Trophoblast cell (in vitro differentiated cells and primary cell): ENCODE measurements at regions not wholly inside any gene's neighbourhood (a gene's known extent, or its start where the extent isn't known, plus 50 kb on each side); places are given as distances from the start of the nearest gene placed in this dataset.

ENCODE experiments used
- DNase-seq, 2 donors: peaks; one replicate each; pipeline ENCODE4 v3.0.0-alpha.2; 2016
- H2AFZ ChIP-seq: 2 replicates; pipeline ENCODE4 v1.6.1; 2013; ENCODE audit warnings: low read length, moderate library complexity, mild to moderate bottlenecking; ENCODE audit not compliant: insufficient read depth, poor library complexity
- H2AK5ac ChIP-seq: 2 replicates; pipeline ENCODE4 v1.6.1; 2013; ENCODE audit warnings: mild to moderate bottlenecking, low read length
- H2BK120ac ChIP-seq: 2 replicates; pipeline ENCODE4 v1.6.1; 2013; ENCODE audit warnings: low read length, mild to moderate bottlenecking, moderate library complexity; ENCODE audit not compliant: insufficient read depth, poor library complexity
- H2BK12ac ChIP-seq: 2 replicates; pipeline ENCODE4 v1.6.1; 2013; ENCODE audit warnings: mild to moderate bottlenecking, low read length, moderate library complexity
- H2BK5ac ChIP-seq: 2 replicates; pipeline ENCODE4 v1.6.1; 2013; ENCODE audit warnings: low read length, low read depth, moderate library complexity, mild to moderate bottlenecking; ENCODE audit not compliant: poor library complexity
- H3K14ac ChIP-seq: 2 replicates; pipeline ENCODE4 v1.6.1; 2013; ENCODE audit warnings: mild to moderate bottlenecking, low read length
- H3K18ac ChIP-seq: 2 replicates; pipeline ENCODE4 v1.6.1; 2013; ENCODE audit warnings: mild to moderate bottlenecking, low read length
- H3K23ac ChIP-seq: 2 replicates; pipeline ENCODE4 v1.6.1; 2013; ENCODE audit warnings: low read length
- H3K27ac ChIP-seq: 2 replicates; pipeline ENCODE4 v1.5.1; 2013; ENCODE audit warnings: low read depth, mild to moderate bottlenecking, inconsistent platforms, low read length, moderate library complexity
- H3K27me3 ChIP-seq: 2 replicates; pipeline ENCODE4 v1.6.1; 2013; ENCODE audit warnings: inconsistent platforms, mild to moderate bottlenecking, low read length, moderate library complexity; ENCODE audit not compliant: insufficient read depth
- H3K36me3 ChIP-seq, 2 experiments: 1 replicate in 1 of 2; 2 replicates in 1 of 2; pipeline ENCODE4 v1.6.1; 2013; ENCODE audit warnings: low read length in 2 of 2, mild to moderate bottlenecking in 2 of 2, moderate library complexity in 1 of 2; ENCODE audit not compliant: insufficient read depth in 2 of 2, control insufficient read depth in 1 of 2
- H3K4ac ChIP-seq: 2 replicates; pipeline ENCODE4 v1.6.1; 2013; ENCODE audit warnings: low read depth, mild to moderate bottlenecking, low read length, moderate library complexity
- H3K4me1 ChIP-seq, 2 experiments: 1 replicate in 1 of 2; 2 replicates in 1 of 2; pipeline ENCODE4 v1.6.1; 2013; ENCODE audit warnings: low read length in 2 of 2, mild to moderate bottlenecking in 2 of 2, moderate library complexity in 1 of 2; ENCODE audit not compliant: insufficient read depth in 2 of 2, control insufficient read depth in 1 of 2
- H3K4me2 ChIP-seq: 2 replicates; pipeline ENCODE4 v1.6.1; 2013; ENCODE audit warnings: inconsistent platforms, mild to moderate bottlenecking, low read length, moderate library complexity
- H3K4me3 ChIP-seq: 2 replicates; pipeline ENCODE4 v1.5.1; 2013; ENCODE audit warnings: mild to moderate bottlenecking, low read depth, low read length, inconsistent platforms
- H3K79me1 ChIP-seq: one replicate; pipeline ENCODE4 v1.6.1; 2013; ENCODE audit warnings: low read length
- H3K79me2 ChIP-seq: 2 replicates; pipeline ENCODE4 v1.6.1; 2013; ENCODE audit warnings: low read length, mild to moderate bottlenecking; ENCODE audit not compliant: control insufficient read depth, insufficient read depth, poor library complexity
- H3K9ac ChIP-seq: 2 replicates; pipeline ENCODE4 v1.6.1; 2013; ENCODE audit warnings: mild to moderate bottlenecking, low read length
- H3K9me3 ChIP-seq: 2 replicates; pipeline ENCODE4 v1.6.1; 2013; ENCODE audit warnings: low read depth, mild to moderate bottlenecking, control low read depth, inconsistent platforms, low read length; ENCODE audit not compliant: insufficient read depth
- H4K12ac ChIP-seq: 2 replicates; pipeline ENCODE4 v1.6.1; 2013; ENCODE audit warnings: low read depth, mild to moderate bottlenecking, low read length, moderate library complexity
- H4K8ac ChIP-seq: 2 replicates; pipeline ENCODE4 v1.6.1; 2013; ENCODE audit warnings: low read depth, mild to moderate bottlenecking, low read length, moderate library complexity
- H4K91ac ChIP-seq: one replicate; pipeline ENCODE4 v1.6.1; 2013; ENCODE audit warnings: low read depth, mild to moderate bottlenecking, low read length, moderate library complexity
- WGBS: extraction: QIAGEN DNeasy Blood & Tissue Kit; methylation state at CpG from one replicate; pipeline ENCODE4 v1.1.7; 2013; ENCODE audit warnings: missing lambda C conversion rate; ENCODE audit not compliant: insufficient read length, insufficient coverage; ENCODE audit errors: extremely low coverage; 5-methylcytosine and 5-hydroxymethylcytosine counted together

DNA sequence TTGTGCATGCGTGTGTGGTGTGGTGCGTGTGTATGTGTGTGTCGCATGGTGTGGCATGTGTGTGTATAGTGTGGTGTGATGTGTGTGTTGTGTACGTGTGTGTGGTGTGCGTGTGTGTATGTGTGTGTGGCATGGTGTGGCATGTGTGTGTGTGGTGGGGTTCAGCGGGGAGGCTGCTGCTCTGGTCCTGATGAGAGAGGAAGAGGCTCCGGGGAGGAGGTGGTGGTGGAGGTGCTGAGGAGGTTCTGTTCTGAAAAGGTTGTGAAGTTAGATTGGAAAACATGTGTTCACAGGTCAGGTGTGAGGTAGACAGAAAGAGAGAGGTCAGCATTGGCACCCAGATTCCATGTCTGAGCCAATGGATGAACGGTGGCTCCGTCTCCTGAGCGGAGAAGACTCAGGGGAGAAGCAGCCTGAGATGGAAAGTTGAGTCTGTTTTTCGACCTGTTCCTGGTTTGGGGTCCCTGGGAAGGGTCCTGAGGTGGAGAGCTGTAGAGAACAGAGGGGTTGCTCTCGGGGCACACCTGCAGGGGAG, 67.2 kb upstream of the HDAC4 start:
- Histone ChIP-seq H3K4ac (no peak overlapping the region), H3K36me3 (no peaks in the 10 kb centered on the region), H3K79me2 (no peaks in the 10 kb centered on the region), H3K18ac (no peak overlapping the region), H3K23ac (no peak overlapping the region), H2BK5ac (no peak overlapping the region), H3K27me3 (no peaks in the 10 kb centered on the region), H3K4me3 (peak overlapping the region; percentile 45), H2AFZ (no peak overlapping the region), H3K27ac (no peak overlapping the region), H3K14ac (no peak overlapping the region), H4K8ac (no peak overlapping the region), H4K91ac (no peak overlapping the region), H3K9me3 (peaks cover 37% of the 10 kb centered on the region), H2BK12ac (no peak overlapping the region), H2AK5ac (no peak overlapping the region), H2BK120ac (no peak overlapping the region), H3K4me2 (no peak overlapping the region), H3K9ac (no peak overlapping the region), H3K79me1 (no peaks in the 10 kb centered on the region), H4K12ac (no peak overlapping the region), H3K4me1 (no peaks in the 10 kb centered on the region)
- DNase-seq = no peak
- 100% methylated on average over 1 of the region's 12 CpGs for WGBS

DNA sequence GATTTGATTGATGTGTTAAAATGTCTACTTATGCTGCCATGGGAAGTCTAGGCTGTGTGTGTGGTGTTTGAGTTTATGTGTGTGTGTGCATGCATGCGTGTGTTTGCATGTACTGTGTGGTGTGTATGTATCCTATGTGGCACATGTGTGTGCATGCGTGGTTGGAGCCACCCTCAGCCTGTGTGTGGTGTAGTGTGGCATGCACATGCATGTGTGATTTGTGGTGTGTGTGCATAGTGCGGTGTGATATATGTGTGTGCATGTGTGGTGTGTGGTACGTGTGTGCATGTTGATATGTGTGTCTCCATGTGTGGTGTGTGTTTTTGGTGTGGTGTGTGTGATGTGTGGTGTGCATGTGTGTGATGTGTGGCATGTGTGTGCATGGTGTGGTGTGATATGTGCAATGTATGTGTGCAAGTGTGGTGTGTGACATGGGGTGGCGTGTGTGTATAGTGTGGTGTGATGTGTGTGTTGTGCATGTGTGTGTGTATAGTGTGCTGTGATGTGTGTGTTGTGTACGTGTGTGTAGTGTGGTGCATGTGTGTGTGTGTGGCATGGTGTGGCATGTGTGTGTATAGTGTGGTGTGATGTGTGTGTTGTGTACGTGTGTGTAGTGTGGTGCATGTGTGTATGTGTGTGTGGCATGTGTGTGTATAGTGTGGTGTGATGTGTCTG, 66.6 kb upstream of the HDAC4 start:
- no peak overlapping the region for H2BK120ac ChIP-seq
- no peaks in the 10 kb centered on the region for H3K79me1 ChIP-seq
- H3K36me3 ChIP-seq = no peaks in the 10 kb centered on the region
- no peak overlapping the region for H3K23ac ChIP-seq
- no peak overlapping the region for H4K12ac ChIP-seq
- H4K91ac ChIP-seq = no peak overlapping the region
- no peak overlapping the region for H3K14ac ChIP-seq
- no peak overlapping the region for H3K18ac ChIP-seq
- H2AK5ac ChIP-seq = no peak overlapping the region
- H2BK12ac ChIP-seq = no peak overlapping the region
- 100% methylated on average over 1 of the region's 7 CpGs for WGBS
- no peak for DNase-seq
- no peak overlapping the region for H2AFZ ChIP-seq
- no peaks in the 10 kb centered on the region for H3K79me2 ChIP-seq
- peak overlapping the region; percentile 45 for H3K4me3 ChIP-seq
- H3K9me3 ChIP-seq = peaks cover 40% of the 10 kb centered on the region
- H3K27ac ChIP-seq = no peak overlapping the region
- H2BK5ac ChIP-seq = no peak overlapping the region
- no peaks in the 10 kb centered on the region for H3K27me3 ChIP-seq
- H3K9ac ChIP-seq = no peak overlapping the region
- no peak overlapping the region for H4K8ac ChIP-seq
- H3K4me1 ChIP-seq = no peaks in the 10 kb centered on the region
- no peak overlapping the region for H3K4ac ChIP-seq
- no peak overlapping the region for H3K4me2 ChIP-seq

DNA sequence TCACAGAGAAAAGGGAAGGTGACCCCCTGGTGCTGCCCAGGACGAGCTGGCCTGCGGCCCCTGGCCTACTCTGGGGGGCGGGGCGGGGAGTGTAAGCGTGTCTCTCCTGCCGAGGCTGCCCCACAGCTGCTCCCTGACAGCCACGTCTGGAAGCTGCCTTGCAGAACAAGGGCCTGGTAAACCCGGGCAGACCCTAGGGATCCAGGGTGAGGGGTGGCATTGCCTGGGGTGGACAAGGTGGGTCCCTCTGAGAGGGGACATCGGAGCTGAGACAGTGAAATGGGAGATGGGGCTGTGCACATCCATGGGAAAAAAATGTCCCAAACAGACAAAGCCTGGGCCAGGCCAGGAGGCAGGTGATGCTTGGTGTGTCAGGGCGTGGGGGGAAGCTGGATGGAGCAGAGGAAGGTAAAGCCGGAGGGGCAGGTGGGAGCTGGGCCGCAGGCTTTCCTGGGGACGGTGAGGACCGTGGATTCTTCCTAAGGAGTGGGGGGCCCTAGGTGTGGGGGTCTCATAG, 66.0 kb upstream of the HDAC4 start:
- H3K23ac ChIP-seq = no peak overlapping the region
- no peak overlapping the region for H3K9ac ChIP-seq
- H2BK12ac ChIP-seq = no peak overlapping the region
- H3K4me2 ChIP-seq = no peak overlapping the region
- H3K79me2 ChIP-seq = no peaks in the 10 kb centered on the region
- DNase-seq = no peak
- no peak overlapping the region for H2BK120ac ChIP-seq
- no peaks in the 10 kb centered on the region for H3K79me1 ChIP-seq
- H3K18ac ChIP-seq = no peak overlapping the region
- H4K91ac ChIP-seq = no peak overlapping the region
- no peak overlapping the region for H4K8ac ChIP-seq
- H3K27me3 ChIP-seq = no peaks in the 10 kb centered on the region
- H3K4me1 ChIP-seq = no peaks in the 10 kb centered on the region
- H4K12ac ChIP-seq = no peak overlapping the region
- no peak overlapping the region for H2BK5ac ChIP-seq
- no peak overlapping the region for H3K27ac ChIP-seq
- no peak overlapping the region for H2AFZ ChIP-seq
- H3K9me3 ChIP-seq = peaks cover 40% of the 10 kb centered on the region
- no peak overlapping the region for H2AK5ac ChIP-seq
- WGBS = no CpG with 5 or more reads among the region's 14 CpGs
- no peaks in the 10 kb centered on the region for H3K36me3 ChIP-seq
- H3K4ac ChIP-seq = no peak overlapping the region
- H3K4me3 ChIP-seq = no peak overlapping the region
- H3K14ac ChIP-seq = no peak overlapping the region

DNA sequence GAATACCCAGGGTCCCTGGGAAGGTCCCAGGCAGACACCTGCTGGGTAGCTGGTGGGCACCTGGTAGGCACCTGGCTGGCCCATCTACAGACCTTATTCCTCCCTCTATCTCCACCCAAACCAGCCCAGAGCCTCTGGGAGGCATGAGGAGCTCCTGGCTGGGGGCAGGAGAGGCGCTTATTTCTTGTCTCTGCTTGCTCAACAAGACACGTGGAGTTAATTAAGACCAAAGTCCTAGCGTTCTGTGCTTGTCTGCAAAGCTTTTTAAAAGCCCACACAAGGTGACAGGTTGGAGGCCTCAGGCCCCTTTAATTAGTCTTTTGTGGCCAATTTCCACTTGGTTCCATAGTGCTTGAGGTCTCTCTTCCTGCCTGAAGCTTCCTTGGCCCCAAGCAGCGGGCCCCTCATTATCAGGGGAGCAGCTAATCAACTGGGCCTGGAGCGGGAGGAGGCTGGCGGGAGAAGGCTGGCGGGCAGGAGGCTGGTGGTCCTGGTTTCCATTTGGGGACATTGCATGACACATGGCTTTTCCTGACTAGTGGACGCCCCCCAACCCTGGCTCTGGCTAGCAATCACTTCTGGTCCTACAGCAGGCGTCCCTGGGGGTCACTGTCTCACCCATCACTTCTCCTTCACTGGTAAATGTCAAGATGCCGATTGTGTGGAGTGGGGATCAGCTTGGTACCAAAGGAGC, 65.4 kb upstream of the HDAC4 start:
- DNase-seq = no peak
- no peaks in the 10 kb centered on the region for H3K79me2 ChIP-seq
- WGBS = no CpG with 5 or more reads among the region's 10 CpGs
- no peaks in the 10 kb centered on the region for H3K4me1 ChIP-seq
- no peak overlapping the region for H3K27ac ChIP-seq
- no peak overlapping the region for H3K18ac ChIP-seq
- no peaks in the 10 kb centered on the region for H3K79me1 ChIP-seq
- H2AK5ac ChIP-seq = no peak overlapping the region
- H4K91ac ChIP-seq = no peak overlapping the region
- H3K23ac ChIP-seq = no peak overlapping the region
- no peak overlapping the region for H3K14ac ChIP-seq
- H3K4me2 ChIP-seq = no peak overlapping the region
- H3K4me3 ChIP-seq = no peak overlapping the region
- no peak overlapping the region for H2AFZ ChIP-seq
- no peak overlapping the region for H2BK5ac ChIP-seq
- peaks cover 39% of the 10 kb centered on the region for H3K9me3 ChIP-seq
- no peak overlapping the region for H4K8ac ChIP-seq
- H2BK12ac ChIP-seq = no peak overlapping the region
- no peaks in the 10 kb centered on the region for H3K27me3 ChIP-seq
- H3K4ac ChIP-seq = no peak overlapping the region
- no peak overlapping the region for H2BK120ac ChIP-seq
- H4K12ac ChIP-seq = no peak overlapping the region
- H3K36me3 ChIP-seq = no peaks in the 10 kb centered on the region
- H3K9ac ChIP-seq = no peak overlapping the region
